ENCODE measurements at regions not wholly inside any gene's neighbourhood (a gene's known extent, or its start where the extent isn't known, plus 50 kb on each side); places are given as distances from the start of the nearest gene placed in this dataset.

- TF ChIP-seq POLR2AphosphoS5 (IDR thresholded peaks at IDR 0.05; ENCODE audit: low read depth, low read length) = no peak
- no peak for TF ChIP-seq REST (IDR thresholded peaks at IDR 0.05; ENCODE audit: insufficient read depth in 1 of 2, low read depth in 2 of 2, low read length in 2 of 2)
- no peak for TF ChIP-seq TAF1 (IDR thresholded peaks at IDR 0.05; ENCODE audit: borderline replicate concordance, insufficient read depth, low read length)
- no peak for TF ChIP-seq SIN3A (IDR thresholded peaks at IDR 0.05; ENCODE audit: borderline replicate concordance, insufficient read depth, low read length)
- TF ChIP-seq FOXP2 (optimal IDR thresholded peaks at IDR 0.05; ENCODE audit: borderline replicate concordance, extremely low read depth, extremely low read length, insufficient read depth) = no peak
Observed at GRCh38 chr15:27694506-27695087, 404.5 kb downstream of the OCA2 start.
